ENCODE measurements at regions not wholly inside any gene's neighbourhood (a gene's known extent, or its start where the extent isn't known, plus 50 kb on each side); places are given as distances from the start of the nearest gene placed in this dataset.

DNA sequence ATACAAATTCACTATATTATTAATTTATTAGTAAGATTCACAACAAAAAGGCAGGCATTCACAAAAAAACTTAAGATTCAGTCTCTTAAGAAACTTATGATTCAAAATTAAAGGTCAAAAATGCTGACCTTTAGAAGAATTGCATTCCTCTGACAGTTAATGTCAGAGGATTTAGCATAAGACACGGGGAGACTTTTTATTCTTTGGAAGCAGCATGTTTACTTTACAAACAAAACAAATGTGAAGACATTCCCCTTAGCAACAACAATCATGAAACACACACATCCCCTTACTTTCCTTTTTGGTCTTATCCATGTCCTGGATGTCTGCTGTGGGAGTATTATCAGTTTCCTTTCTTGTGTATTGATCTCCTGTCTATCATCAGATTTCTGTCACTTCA lies 117.1 kb downstream of the RAD51AP2 start:
- H3K4me3 ChIP-seq (ENCODE audit: low read depth, low read length): no peak overlapping the region
- TF ChIP-seq, protein P1, sequence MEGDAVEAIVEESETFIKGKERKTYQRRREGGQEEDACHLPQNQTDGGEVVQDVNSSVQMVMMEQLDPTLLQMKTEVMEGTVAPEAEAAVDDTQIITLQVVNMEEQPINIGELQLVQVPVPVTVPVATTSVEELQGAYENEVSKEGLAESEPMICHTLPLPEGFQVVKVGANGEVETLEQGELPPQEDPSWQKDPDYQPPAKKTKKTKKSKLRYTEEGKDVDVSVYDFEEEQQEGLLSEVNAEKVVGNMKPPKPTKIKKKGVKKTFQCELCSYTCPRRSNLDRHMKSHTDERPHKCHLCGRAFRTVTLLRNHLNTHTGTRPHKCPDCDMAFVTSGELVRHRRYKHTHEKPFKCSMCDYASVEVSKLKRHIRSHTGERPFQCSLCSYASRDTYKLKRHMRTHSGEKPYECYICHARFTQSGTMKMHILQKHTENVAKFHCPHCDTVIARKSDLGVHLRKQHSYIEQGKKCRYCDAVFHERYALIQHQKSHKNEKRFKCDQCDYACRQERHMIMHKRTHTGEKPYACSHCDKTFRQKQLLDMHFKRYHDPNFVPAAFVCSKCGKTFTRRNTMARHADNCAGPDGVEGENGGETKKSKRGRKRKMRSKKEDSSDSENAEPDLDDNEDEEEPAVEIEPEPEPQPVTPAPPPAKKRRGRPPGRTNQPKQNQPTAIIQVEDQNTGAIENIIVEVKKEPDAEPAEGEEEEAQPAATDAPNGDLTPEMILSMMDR (IDR thresholded peaks at IDR 0.05; ENCODE audit: borderline replicate concordance, insufficient read depth, low read depth, low read length): no peak

DNA sequence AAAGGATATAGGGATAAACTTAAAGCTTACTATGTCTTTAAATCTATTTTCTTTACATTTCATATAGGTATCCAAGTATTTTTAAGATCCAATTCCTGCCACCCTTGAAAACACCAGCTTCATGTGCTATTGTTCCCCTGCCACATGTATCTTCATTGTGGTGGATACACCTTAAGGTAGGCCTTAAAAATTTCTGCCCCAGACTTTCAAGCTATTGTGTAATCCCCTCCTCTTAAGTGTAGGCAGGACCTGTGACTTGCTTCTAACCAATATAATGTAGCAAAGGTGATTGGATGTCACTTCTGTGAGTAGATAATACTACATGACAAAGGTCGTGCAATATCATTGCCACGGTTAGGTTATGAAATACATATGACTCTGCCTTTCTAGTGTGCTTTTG lies 119.5 kb downstream of the RAD51AP2 start:
- H3K4me3 ChIP-seq (ENCODE audit: low read depth, low read length): no peak overlapping the region
- TF ChIP-seq, protein P1 (IDR thresholded peaks at IDR 0.05; ENCODE audit: borderline replicate concordance, insufficient read depth, low read depth, low read length): no peak

DNA sequence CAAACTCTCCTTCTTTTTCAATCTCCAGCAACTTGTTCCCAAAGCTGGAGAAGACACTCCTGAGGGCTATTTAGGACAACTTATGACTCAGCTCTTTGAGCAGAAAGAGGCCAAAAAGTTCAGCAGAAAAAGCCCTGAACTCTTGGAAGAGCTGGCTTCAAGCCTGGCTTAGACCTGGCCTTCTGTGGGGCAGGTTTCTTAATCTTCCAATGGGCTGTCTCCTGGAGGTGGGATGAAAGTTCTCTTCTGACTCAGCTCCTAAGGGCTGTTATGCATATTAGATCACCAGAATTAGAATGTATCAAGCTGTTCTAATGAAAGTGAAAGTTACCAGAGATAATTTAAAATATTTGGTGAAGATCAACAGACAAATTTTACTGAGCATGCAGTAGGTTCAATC lies 129.4 kb downstream of the RAD51AP2 start:
- no peak overlapping the region for H3K4me3 ChIP-seq (ENCODE audit: low read depth, low read length)
- TF ChIP-seq, protein P1 (IDR thresholded peaks at IDR 0.05; ENCODE audit: borderline replicate concordance, insufficient read depth, low read depth, low read length): no peak

DNA sequence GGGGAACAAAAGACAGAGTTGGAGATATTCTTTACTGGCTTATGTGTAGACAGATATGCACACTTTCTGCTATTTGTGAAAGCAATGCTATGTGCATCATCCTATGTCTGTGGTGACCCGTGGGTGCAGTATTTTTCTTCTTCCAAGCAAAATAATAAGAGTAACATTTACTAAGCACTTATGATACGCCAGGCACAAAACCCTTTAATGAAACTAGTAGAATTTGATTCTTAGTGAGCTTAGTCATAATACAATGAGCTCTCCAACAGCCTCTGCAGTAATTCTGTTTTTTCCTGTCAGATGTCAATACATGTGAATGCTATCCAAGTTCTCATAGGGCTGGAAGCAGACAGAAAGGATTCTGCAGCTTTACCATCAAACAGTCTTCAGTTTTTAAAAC lies 130.6 kb downstream of the RAD51AP2 start:
- H3K4me3 ChIP-seq (ENCODE audit: low read depth, low read length): no peak overlapping the region
- TF ChIP-seq, protein P1 (IDR thresholded peaks at IDR 0.05; ENCODE audit: borderline replicate concordance, insufficient read depth, low read depth, low read length): no peak

- TF ChIP-seq, protein P1 (IDR thresholded peaks at IDR 0.05; ENCODE audit: borderline replicate concordance, insufficient read depth, low read depth, low read length): no peak
These were observed 131.5 kb downstream of the RAD51AP2 start for GRCh38 chr2:17386771-17387170.

GRCh38 chr2:17380003-17380402 lies 138.2 kb downstream of the RAD51AP2 start:
- TF ChIP-seq, protein P1 (IDR thresholded peaks at IDR 0.05; ENCODE audit: borderline replicate concordance, insufficient read depth, low read depth, low read length): no peak
- no peak overlapping the region for H3K4me3 ChIP-seq (ENCODE audit: low read depth, low read length)

More at GRCh38 chr2:17386771-17387170, 131.5 kb downstream of the RAD51AP2 start:
- H3K4me3 ChIP-seq (ENCODE audit: low read depth, low read length): no peak overlapping the region

DNA sequence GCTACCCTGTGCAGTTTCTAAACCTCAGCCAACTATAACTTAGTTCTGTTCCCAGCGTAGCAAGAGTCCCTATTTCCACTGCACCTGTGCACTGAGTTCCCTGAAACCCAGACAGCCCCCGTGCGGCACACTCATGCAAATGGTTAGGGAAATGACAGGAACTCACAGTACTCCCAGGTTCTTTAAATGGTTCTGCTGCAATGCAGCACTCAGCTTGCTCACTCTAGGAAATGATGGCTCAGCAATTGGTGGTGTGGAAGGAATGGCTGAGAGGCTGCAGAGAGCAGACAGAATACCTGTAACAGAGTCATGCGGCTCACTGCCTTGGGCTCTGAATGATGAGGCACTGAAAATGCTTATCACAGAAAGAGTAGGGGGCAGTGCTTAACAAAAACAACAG lies 143.0 kb downstream of the RAD51AP2 start:
- TF ChIP-seq, protein P1 (IDR thresholded peaks at IDR 0.05; ENCODE audit: borderline replicate concordance, insufficient read depth, low read depth, low read length): no peak
- no peak overlapping the region for H3K4me3 ChIP-seq (ENCODE audit: low read depth, low read length)
